ENCODE measurements at regions not wholly inside any gene's neighbourhood (a gene's known extent, or its start where the extent isn't known, plus 50 kb on each side); places are given as distances from the start of the nearest gene placed in this dataset.

- DNase-seq = no peak
- Histone ChIP-seq H3K9me3 (replicated peaks) (no peaks in the 10 kb centered on the region), H3K27me3 (ENCODE audit: low read depth) (no peaks in the 10 kb centered on the region), H3K4me1 (no peaks in the 10 kb centered on the region), H3K27ac (replicated peaks) (no peak overlapping the region), H3K36me3 (no peaks in the 10 kb centered on the region), H3K4me3 (no peak overlapping the region)
- TF ChIP-seq CTCF (IDR thresholded peaks at IDR 0.05; ENCODE audit: borderline replicate concordance) = no peak
- intact Hi-C loops (cut with micrococcal nuclease) = no loop called here
Measured at GRCh38 chr5:51472472-51472871, 89.2 kb downstream of the ISL1 start.

GRCh38 chr5:51475628-51476027 lies 92.4 kb downstream of the ISL1 start:
- TF ChIP-seq CTCF (IDR thresholded peaks at IDR 0.05; ENCODE audit: borderline replicate concordance) = no peak
- no peaks in the 10 kb centered on the region for H3K9me3 ChIP-seq (replicated peaks)
- no peaks in the 10 kb centered on the region for H3K36me3 ChIP-seq
- H3K27me3 ChIP-seq (ENCODE audit: low read depth) = no peaks in the 10 kb centered on the region
- no peak for DNase-seq
- no peak overlapping the region for H3K27ac ChIP-seq (replicated peaks)
- intact Hi-C loops (cut with micrococcal nuclease) = no loop called here
- H3K4me1 ChIP-seq = no peaks in the 10 kb centered on the region
- H3K4me3 ChIP-seq = no peak overlapping the region

GRCh38 chr5:51476431-51476830 lies 93.2 kb downstream of the ISL1 start:
- no peak overlapping the region for H3K27ac ChIP-seq (replicated peaks)
- no peak for TF ChIP-seq CTCF (IDR thresholded peaks at IDR 0.05; ENCODE audit: borderline replicate concordance)
- H3K27me3 ChIP-seq (ENCODE audit: low read depth) = no peaks in the 10 kb centered on the region
- intact Hi-C loops (cut with micrococcal nuclease) = no loop called here
- no peak overlapping the region for H3K4me3 ChIP-seq
- no peaks in the 10 kb centered on the region for H3K36me3 ChIP-seq
- DNase-seq = no peak
- H3K4me1 ChIP-seq = no peaks in the 10 kb centered on the region
- no peaks in the 10 kb centered on the region for H3K9me3 ChIP-seq (replicated peaks)

- Histone ChIP-seq H3K27me3 (ENCODE audit: low read depth) (no peaks in the 10 kb centered on the region), H3K9me3 (replicated peaks) (no peaks in the 10 kb centered on the region), H3K4me3 (no peak overlapping the region), H3K36me3 (no peaks in the 10 kb centered on the region), H3K4me1 (no peaks in the 10 kb centered on the region), H3K27ac (replicated peaks) (no peak overlapping the region)
- no peak for TF ChIP-seq CTCF (IDR thresholded peaks at IDR 0.05; ENCODE audit: borderline replicate concordance)
- intact Hi-C loops (cut with micrococcal nuclease) = no loop called here
- DNase-seq = no peak
Measured at GRCh38 chr5:51479840-51480239, 96.6 kb downstream of the ISL1 start.

- TF ChIP-seq CTCF (IDR thresholded peaks at IDR 0.05; ENCODE audit: borderline replicate concordance) = no peak
Measured at GRCh38 chr5:51484326-51484725, 101.1 kb downstream of the ISL1 start.

GRCh38 chr5:51486158-51486557 lies 102.9 kb downstream of the ISL1 start:
- intact Hi-C loops (cut with micrococcal nuclease) = no loop called here
- Histone ChIP-seq H3K4me1 (no peaks in the 10 kb centered on the region), H3K27ac (replicated peaks) (no peak overlapping the region), H3K27me3 (ENCODE audit: low read depth) (no peaks in the 10 kb centered on the region), H3K9me3 (replicated peaks) (no peaks in the 10 kb centered on the region), H3K36me3 (no peaks in the 10 kb centered on the region), H3K4me3 (no peak overlapping the region)
- TF ChIP-seq CTCF (IDR thresholded peaks at IDR 0.05; ENCODE audit: borderline replicate concordance) = no peak
- no peak for DNase-seq

More at GRCh38 chr5:51484326-51484725, 101.1 kb downstream of the ISL1 start:
- H3K4me3 ChIP-seq = no peak overlapping the region
- DNase-seq = no peak
- H3K9me3 ChIP-seq (replicated peaks) = no peaks in the 10 kb centered on the region
- intact Hi-C loops (cut with micrococcal nuclease) = no loop called here
- no peaks in the 10 kb centered on the region for H3K4me1 ChIP-seq
- no peak overlapping the region for H3K27ac ChIP-seq (replicated peaks)
- no peaks in the 10 kb centered on the region for H3K36me3 ChIP-seq
- no peaks in the 10 kb centered on the region for H3K27me3 ChIP-seq (ENCODE audit: low read depth)
